Panc1 (cell line): ENCODE measurements at regions not wholly inside any gene's neighbourhood (a gene's known extent, or its start where the extent isn't known, plus 50 kb on each side); places are given as distances from the start of the nearest gene placed in this dataset.

Source experiments
- ATAC-seq: fragments of 200-7000 bp; cut with Tn5 transposase; 2 replicates; pipeline ENCODE4 v1.9.1; 2020; ENCODE audit warnings: mild to moderate bottlenecking, moderate library complexity
- BruUV-seq: library from RNA; stranded (reverse); fragments of 400-500 nt; replicated peaks from 2 replicates; lab custom pipeline; 2021; lab: Mats Ljungman, UMichigan
- CTCF ChIA-PET: fragments of 300-600 bp; sonication (Branson Sonifier 250); formaldehyde crosslinking; loops from one replicate; lab custom pipeline; 2022; ENCODE audit warnings: antibody characterized with exemption; lab: Charles Lee
- POLR2A ChIA-PET: fragments of 300-600 bp; sonication (Branson Sonifier 250); formaldehyde crosslinking; loops from one replicate; lab custom pipeline; 2022; ENCODE audit warnings: antibody characterized with exemption; lab: Charles Lee
- DNase-seq: peaks from one replicate; pipeline ENCODE4 v3.0.0-alpha.2; 2010; ENCODE audit warnings: low read depth, low spot score
- H3K27ac ChIP-seq: 2 replicates; pipeline ENCODE4 v1.5.1; 2011; ENCODE audit warnings: mild to moderate bottlenecking, low read length, inconsistent platforms
- H3K27me3 ChIP-seq: fragments of 200-500 bp; sonication (Bioruptor generic); 2 replicates; pipeline ENCODE4 v1.6.0; 2014; ENCODE audit warnings: low read length, inconsistent platforms; ENCODE audit not compliant: control insufficient read depth, insufficient read depth
- H3K36me3 ChIP-seq: fragments of 200-500 bp; sonication (Bioruptor generic); 2 replicates; pipeline ENCODE4 v1.5.1; 2014; ENCODE audit warnings: inconsistent platforms, mild to moderate bottlenecking, low read length, moderate library complexity; ENCODE audit not compliant: control insufficient read depth, insufficient read depth
- H3K4me1 ChIP-seq: 2 replicates; pipeline ENCODE4 v1.5.1; 2011; ENCODE audit warnings: inconsistent platforms, mild to moderate bottlenecking, low read length, moderate library complexity; ENCODE audit not compliant: control insufficient read depth, insufficient read depth
- H3K4me3 ChIP-seq, 2 experiments: 2 replicates each; pipeline ENCODE4 v1.5.1; 2011 to 2012; ENCODE audit warnings: low read depth in 2 of 2, low read length in 2 of 2, mild to moderate bottlenecking in 2 of 2, inconsistent platforms in 1 of 2, moderate library complexity in 1 of 2
- H3K9me3 ChIP-seq: fragments of 200-500 bp; sonication (Bioruptor generic); 2 replicates; pipeline ENCODE4 v1.5.1; 2014; ENCODE audit warnings: low read depth, mild to moderate bottlenecking, inconsistent platforms, low read length, moderate library complexity; ENCODE audit not compliant: control insufficient read depth, insufficient read depth
- POLR2AphosphoS5 ChIP-seq: IDR thresholded peaks from 2 replicates; pipeline ENCODE4 v1.6.1; 2012; ENCODE audit warnings: mild to moderate bottlenecking, low read depth, low read length, moderate library complexity
- REST ChIP-seq, 2 experiments: IDR thresholded peaks; 2 replicates each; pipeline ENCODE4 v1.6.1; 2011 to 2012; ENCODE audit warnings: low read depth in 2 of 2, control low read depth in 1 of 2, low read length in 1 of 2, mild to moderate bottlenecking in 1 of 2, moderate library complexity in 1 of 2; ENCODE audit not compliant: insufficient read depth in 1 of 2
- SIN3A ChIP-seq: IDR thresholded peaks from 2 replicates; pipeline ENCODE4 v1.6.1; 2012; ENCODE audit warnings: low read depth, mild to moderate bottlenecking, low read length, moderate library complexity, borderline replicate concordance; ENCODE audit not compliant: insufficient read depth
- TCF7L2 ChIP-seq: IDR thresholded peaks from 2 replicates; pipeline ENCODE4 v1.6.1; 2011; ENCODE audit warnings: mild to moderate bottlenecking, low read depth, low read length, inconsistent platforms
- in situ Hi-C: cut with HindIII; loops from 2 replicates; pipeline ENCODE4 v1.10.0; 2016; ENCODE audit warnings: low sequenced_read_pairs, low pct_unique_long_range_greater_than_20kb
- intact Hi-C: fragments of 100-400 bp; cut with micrococcal nuclease; formaldehyde crosslinking; loops from one replicate; pipeline ENCODE4 v1.10.0; 2022; ENCODE audit not compliant: unreplicated experiment
- TF ChIP-seq, protein P1 (sequence below): fragments of 450-650 bp; IDR thresholded peaks from 2 replicates; pipeline ENCODE4 v1.5.1; 2017; ENCODE audit warnings: mild to moderate bottlenecking

GRCh38 chr5:20555034-20555433, 567.0 kb upstream of the CDH18 start:
- Histone ChIP-seq H3K4me1 (no peaks in the 10 kb centered on the region), H3K4me3 (no peak overlapping the region), H3K27me3 (no peaks in the 10 kb centered on the region), H3K9me3 (no peaks in the 10 kb centered on the region), H3K36me3 (no peaks in the 10 kb centered on the region), H3K27ac (no peak overlapping the region)
- BruUV-seq, result no TSS peak
- no peak for TF ChIP-seq TCF7L2
- TF ChIP-seq, protein P1, sequence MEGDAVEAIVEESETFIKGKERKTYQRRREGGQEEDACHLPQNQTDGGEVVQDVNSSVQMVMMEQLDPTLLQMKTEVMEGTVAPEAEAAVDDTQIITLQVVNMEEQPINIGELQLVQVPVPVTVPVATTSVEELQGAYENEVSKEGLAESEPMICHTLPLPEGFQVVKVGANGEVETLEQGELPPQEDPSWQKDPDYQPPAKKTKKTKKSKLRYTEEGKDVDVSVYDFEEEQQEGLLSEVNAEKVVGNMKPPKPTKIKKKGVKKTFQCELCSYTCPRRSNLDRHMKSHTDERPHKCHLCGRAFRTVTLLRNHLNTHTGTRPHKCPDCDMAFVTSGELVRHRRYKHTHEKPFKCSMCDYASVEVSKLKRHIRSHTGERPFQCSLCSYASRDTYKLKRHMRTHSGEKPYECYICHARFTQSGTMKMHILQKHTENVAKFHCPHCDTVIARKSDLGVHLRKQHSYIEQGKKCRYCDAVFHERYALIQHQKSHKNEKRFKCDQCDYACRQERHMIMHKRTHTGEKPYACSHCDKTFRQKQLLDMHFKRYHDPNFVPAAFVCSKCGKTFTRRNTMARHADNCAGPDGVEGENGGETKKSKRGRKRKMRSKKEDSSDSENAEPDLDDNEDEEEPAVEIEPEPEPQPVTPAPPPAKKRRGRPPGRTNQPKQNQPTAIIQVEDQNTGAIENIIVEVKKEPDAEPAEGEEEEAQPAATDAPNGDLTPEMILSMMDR, result no peak; the same call in 1 of the 2 replicates
- TF ChIP-seq POLR2AphosphoS5, result no peak
- no peak for TF ChIP-seq REST (IDR thresholded peaks at IDR 0.05; ENCODE audit: insufficient read depth in 1 of 2, low read depth in 2 of 2, low read length in 1 of 2)
- POLR2A ChIA-PET, result no interaction called here
- ATAC-seq (no peak), DNase-seq (no peak)
- intact Hi-C loops, result no loop called here
- CTCF ChIA-PET, result interaction anchor here (0.6 to 0.7 kb wide), 3 partner anchors 205 to 782 kb away, joined by 3 to 4 read pairs (median 3); no protein-coding TSS in a partner anchor
- in situ Hi-C loops, result no loop called here

GRCh38 chr5:20554001-20554400, 566.0 kb upstream of the CDH18 start:
- ATAC-seq (no peak), DNase-seq (no peak)
- H3K27ac ChIP-seq, result no peak overlapping the region
- H3K36me3 ChIP-seq, result no peaks in the 10 kb centered on the region
- CTCF ChIA-PET, result no interaction called here
- no peaks in the 10 kb centered on the region for H3K4me1 ChIP-seq
- intact Hi-C loops (no loop called here), in situ Hi-C loops (no loop called here)
- no peaks in the 10 kb centered on the region for H3K27me3 ChIP-seq
- BruUV-seq, result no TSS peak
- no peak for TF ChIP-seq TCF7L2
- no peak for TF ChIP-seq SIN3A
- TF ChIP-seq, protein P1, result no peak
- no peak for TF ChIP-seq POLR2AphosphoS5
- TF ChIP-seq REST (IDR thresholded peaks at IDR 0.05; ENCODE audit: insufficient read depth in 1 of 2, low read depth in 2 of 2, low read length in 1 of 2), result no peak
- POLR2A ChIA-PET, result no interaction called here
- H3K4me3 ChIP-seq, result no peak overlapping the region
- no peaks in the 10 kb centered on the region for H3K9me3 ChIP-seq
